CD8-positive, alpha-beta memory T cell (primary cell): ENCODE measurements at regions not wholly inside any gene's neighbourhood (a gene's known extent, or its start where the extent isn't known, plus 50 kb on each side); places are given as distances from the start of the nearest gene placed in this dataset.

ENCODE experiments used
- CTCF ChIA-PET: fragments of 350-600 bp; sonication (Branson Sonifier 250); formaldehyde crosslinking; loops from one replicate; lab custom pipeline; 2021; ENCODE audit warnings: antibody characterized with exemption; lab: Charles Lee
- POLR2A ChIA-PET: fragments of 350-600 bp; sonication (Branson Sonifier 250); formaldehyde crosslinking; loops from one replicate; lab custom pipeline; 2021; ENCODE audit warnings: antibody characterized with exemption; lab: Charles Lee
- DNase-seq, 5 donors: peaks; one replicate each; pipeline versions ENCODE4 v3.0.0 to v3.0.0-alpha.2; 2020 to 2022; ENCODE audit warnings: mixed read lengths in 1 of 5
- H3K27ac ChIP-seq: one replicate; pipeline ENCODE4 v1.7.0; 2013; ENCODE audit warnings: low read depth, mild to moderate bottlenecking, low read length, moderate library complexity
- H3K27me3 ChIP-seq: 2 replicates; pipeline ENCODE4 v1.7.0; 2013; ENCODE audit warnings: low read length, mild to moderate bottlenecking; ENCODE audit not compliant: insufficient read depth, poor library complexity, severe bottlenecking
- H3K36me3 ChIP-seq: 2 replicates; pipeline ENCODE4 v1.7.0; 2013; ENCODE audit warnings: mild to moderate bottlenecking, low read length, moderate library complexity; ENCODE audit not compliant: insufficient read depth
- H3K4me1 ChIP-seq: 2 replicates; pipeline ENCODE4 v1.7.0; 2013; ENCODE audit warnings: mild to moderate bottlenecking, low read length, moderate library complexity; ENCODE audit not compliant: insufficient read depth
- H3K4me3 ChIP-seq: 2 replicates; pipeline ENCODE4 v1.7.0; 2013; ENCODE audit warnings: mild to moderate bottlenecking, low read length
- H3K9me3 ChIP-seq: 2 replicates; pipeline ENCODE4 v1.7.0; 2013; ENCODE audit warnings: mild to moderate bottlenecking, low read length
- H3K27ac Mint-ChIP-seq, 8 donors: one replicate each; pipeline ENCODE4 v1.8.0; 2020 to 2021; ENCODE audit warnings: mixed read lengths in 8 of 8, mild to moderate bottlenecking in 6 of 8, inconsistent platforms in 3 of 8, moderate library complexity in 3 of 8
- H3K27me3 Mint-ChIP-seq, 2 donors: one replicate each; pipeline ENCODE4 v1.8.0; 2020 to 2021; ENCODE audit warnings: mixed read lengths in 2 of 2, mild to moderate bottlenecking in 1 of 2, moderate library complexity in 1 of 2
- H3K36me3 Mint-ChIP-seq, 3 donors: one replicate each; pipeline ENCODE4 v1.8.0; 2020 to 2021; ENCODE audit warnings: mixed read lengths in 3 of 3, inconsistent platforms in 1 of 3, mild to moderate bottlenecking in 1 of 3
- H3K4me1 Mint-ChIP-seq, 3 donors: one replicate each; pipeline ENCODE4 v1.8.0; 2020 to 2021; ENCODE audit warnings: mixed read lengths in 3 of 3, inconsistent platforms in 1 of 3, mild to moderate bottlenecking in 1 of 3
- H3K4me3 Mint-ChIP-seq, 7 donors: one replicate each; pipeline ENCODE4 v1.8.0; 2020 to 2021; ENCODE audit warnings: mixed read lengths in 7 of 7, mild to moderate bottlenecking in 6 of 7, moderate library complexity in 4 of 7, inconsistent platforms in 2 of 7
- H3K9me3 Mint-ChIP-seq, 5 donors: one replicate each; pipeline ENCODE4 v1.8.0; 2020 to 2022; ENCODE audit warnings: mixed read lengths in 5 of 5, mild to moderate bottlenecking in 3 of 5, moderate library complexity in 2 of 5, inconsistent platforms in 1 of 5

- H3K36me3 ChIP-seq: no peaks in the 10 kb centered on the region
- Mint-ChIP-seq H3K27me3 (peaks cover 0 to 6% of the 10 kb centered on the region in 2 donors), H3K4me1 (no peaks in the 10 kb centered on the region), H3K27ac (no peak overlapping the region), H3K36me3 (no peaks in the 10 kb centered on the region), H3K9me3 (peaks cover 0 to 16% (median 8%) of the 10 kb centered on the region in 5 donors), H3K4me3 (no peak overlapping the region)
- no peaks in the 10 kb centered on the region for H3K9me3 ChIP-seq
- H3K27ac ChIP-seq: no peak overlapping the region
- POLR2A ChIA-PET: no interaction called here
- no peaks in the 10 kb centered on the region for H3K27me3 ChIP-seq
- no peak overlapping the region for H3K4me3 ChIP-seq
- no peak for DNase-seq
- CTCF ChIA-PET: no interaction called here
- H3K4me1 ChIP-seq: no peaks in the 10 kb centered on the region
Observed at GRCh38 chr6:155993240-155993639, 537.6 kb upstream of the NOX3 start.

GRCh38 chr6:155985660-155986138, 530.1 kb upstream of the NOX3 start:
- ChIA-PET CTCF (no interaction called here), POLR2A (no interaction called here)
- Histone ChIP-seq H3K4me1 (no peaks in the 10 kb centered on the region), H3K4me3 (no peak overlapping the region), H3K9me3 (no peaks in the 10 kb centered on the region), H3K27me3 (no peaks in the 10 kb centered on the region), H3K36me3 (no peaks in the 10 kb centered on the region), H3K27ac (no peak overlapping the region)
- no peaks in the 10 kb centered on the region for H3K36me3 Mint-ChIP-seq
- H3K4me1 Mint-ChIP-seq: no peaks in the 10 kb centered on the region
- H3K27ac Mint-ChIP-seq: peak overlapping the region in 1 of 8 donors; percentile 17
- no peaks in the 10 kb centered on the region for H3K27me3 Mint-ChIP-seq
- no peak for DNase-seq
- peaks cover 0 to 4% (median 0%) of the 10 kb centered on the region in 5 donors for H3K9me3 Mint-ChIP-seq
- H3K4me3 Mint-ChIP-seq: no peak overlapping the region

DNA sequence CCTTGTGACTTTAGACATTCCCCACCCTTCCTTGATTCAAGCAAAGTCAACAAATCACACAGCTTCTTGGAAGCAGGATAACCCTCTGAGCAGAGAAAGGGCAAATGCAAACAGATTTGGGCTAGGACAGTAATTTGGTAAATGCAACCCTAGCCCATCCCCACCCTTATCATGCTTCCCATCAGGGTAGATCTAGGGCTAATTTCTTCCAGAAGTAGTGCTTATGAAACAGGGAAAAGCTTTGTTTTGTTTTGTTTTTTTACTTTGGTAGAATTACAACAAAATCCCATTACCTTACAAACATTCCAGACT, 525.1 kb upstream of the NOX3 start:
- ChIA-PET POLR2A (no interaction called here), CTCF (no interaction called here)
- H3K36me3 Mint-ChIP-seq: no peaks in the 10 kb centered on the region
- DNase-seq: no peak
- no peaks in the 10 kb centered on the region for H3K9me3 ChIP-seq
- H3K27ac Mint-ChIP-seq: no peak overlapping the region
- H3K27me3 ChIP-seq: no peaks in the 10 kb centered on the region
- H3K36me3 ChIP-seq: no peaks in the 10 kb centered on the region
- H3K4me1 Mint-ChIP-seq: no peaks in the 10 kb centered on the region
- H3K9me3 Mint-ChIP-seq: no peaks in the 10 kb centered on the region
- H3K4me3 ChIP-seq: no peak overlapping the region
- H3K4me3 Mint-ChIP-seq: no peak overlapping the region
- no peak overlapping the region for H3K27ac ChIP-seq
- peaks cover 0 to 2% of the 10 kb centered on the region in 2 donors for H3K27me3 Mint-ChIP-seq
- no peaks in the 10 kb centered on the region for H3K4me1 ChIP-seq

DNA sequence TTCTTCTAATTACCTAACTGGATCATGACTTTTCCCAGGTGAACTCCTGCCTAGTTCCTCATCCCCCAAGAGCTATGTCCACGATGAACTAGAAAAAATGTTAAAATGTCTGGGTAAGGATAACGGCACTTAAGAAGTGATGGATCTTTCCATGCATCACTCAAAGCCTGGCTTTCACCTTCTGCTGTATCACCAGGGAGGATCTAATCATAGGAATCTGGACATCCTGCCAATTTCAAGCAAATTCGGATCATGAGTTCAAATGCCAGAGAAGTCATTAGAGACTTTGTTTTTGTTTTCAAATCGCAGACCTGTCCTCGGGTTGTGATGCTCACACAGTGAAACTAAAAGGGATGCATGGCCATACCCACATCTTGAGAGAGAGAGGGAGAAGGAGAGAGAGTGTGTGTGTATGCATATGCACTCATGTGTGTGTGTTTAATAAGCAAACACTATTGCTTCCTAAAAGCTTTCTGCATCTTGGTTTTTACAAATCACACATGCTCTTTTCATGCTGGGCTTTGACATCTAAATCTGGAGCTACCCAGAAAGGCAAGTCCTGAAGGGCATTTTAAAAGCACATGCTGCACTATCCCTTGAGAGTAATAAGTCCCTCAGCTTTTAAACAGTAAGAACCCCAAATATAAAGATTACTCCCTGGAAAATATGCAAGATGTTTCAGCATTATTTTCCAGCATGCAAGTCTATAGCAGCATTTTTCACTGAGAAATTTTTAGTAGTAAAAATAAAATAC, 524.6 kb upstream of the NOX3 start:
- POLR2A ChIA-PET: no interaction called here
- Mint-ChIP-seq H3K27me3 (peaks cover 0 to 2% of the 10 kb centered on the region in 2 donors), H3K9me3 (peaks cover 0 to 2% (median 0%) of the 10 kb centered on the region in 5 donors), H3K27ac (no peak overlapping the region), H3K36me3 (no peaks in the 10 kb centered on the region), H3K4me1 (no peaks in the 10 kb centered on the region), H3K4me3 (no peak overlapping the region)
- Histone ChIP-seq H3K36me3 (no peaks in the 10 kb centered on the region), H3K4me1 (no peaks in the 10 kb centered on the region), H3K4me3 (no peak overlapping the region), H3K27ac (no peak overlapping the region), H3K27me3 (no peaks in the 10 kb centered on the region), H3K9me3 (no peaks in the 10 kb centered on the region)
- CTCF ChIA-PET: no interaction called here
- DNase-seq: no peak

DNA sequence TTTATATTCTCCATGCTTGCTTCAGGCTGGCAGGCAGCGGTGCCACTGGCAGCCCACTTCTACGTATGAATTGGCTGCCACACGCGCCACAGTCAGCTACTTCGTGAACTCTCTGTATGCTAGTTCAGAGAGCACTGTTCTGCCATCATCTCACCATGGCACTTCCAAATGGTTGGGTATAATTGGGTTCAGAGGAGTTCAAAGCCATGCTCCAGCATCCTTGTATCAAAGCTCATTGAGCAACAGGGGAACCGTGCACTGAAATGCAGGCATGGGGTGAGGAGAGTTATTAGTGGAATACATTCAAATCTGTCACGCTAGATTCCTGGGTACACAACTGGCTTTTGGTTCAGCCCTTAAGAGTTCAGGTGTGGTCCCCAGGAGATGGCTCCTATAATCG, 519.9 kb upstream of the NOX3 start:
- H3K36me3 ChIP-seq: no peaks in the 10 kb centered on the region
- H3K27me3 Mint-ChIP-seq: peaks cover 0 to 2% of the 10 kb centered on the region in 2 donors
- no peaks in the 10 kb centered on the region for H3K36me3 Mint-ChIP-seq
- ChIA-PET POLR2A (no interaction called here), CTCF (no interaction called here)
- H3K27ac Mint-ChIP-seq: no peak overlapping the region
- H3K4me3 Mint-ChIP-seq: no peak overlapping the region
- DNase-seq: no peak
- no peaks in the 10 kb centered on the region for H3K27me3 ChIP-seq
- no peaks in the 10 kb centered on the region for H3K9me3 ChIP-seq
- peaks cover 5 to 9% (median 9%) of the 10 kb centered on the region in 3 donors for H3K4me1 Mint-ChIP-seq
- no peaks in the 10 kb centered on the region for H3K4me1 ChIP-seq
- peaks cover 0 to 3% (median 2%) of the 10 kb centered on the region in 5 donors for H3K9me3 Mint-ChIP-seq
- H3K27ac ChIP-seq: no peak overlapping the region
- no peak overlapping the region for H3K4me3 ChIP-seq

DNA sequence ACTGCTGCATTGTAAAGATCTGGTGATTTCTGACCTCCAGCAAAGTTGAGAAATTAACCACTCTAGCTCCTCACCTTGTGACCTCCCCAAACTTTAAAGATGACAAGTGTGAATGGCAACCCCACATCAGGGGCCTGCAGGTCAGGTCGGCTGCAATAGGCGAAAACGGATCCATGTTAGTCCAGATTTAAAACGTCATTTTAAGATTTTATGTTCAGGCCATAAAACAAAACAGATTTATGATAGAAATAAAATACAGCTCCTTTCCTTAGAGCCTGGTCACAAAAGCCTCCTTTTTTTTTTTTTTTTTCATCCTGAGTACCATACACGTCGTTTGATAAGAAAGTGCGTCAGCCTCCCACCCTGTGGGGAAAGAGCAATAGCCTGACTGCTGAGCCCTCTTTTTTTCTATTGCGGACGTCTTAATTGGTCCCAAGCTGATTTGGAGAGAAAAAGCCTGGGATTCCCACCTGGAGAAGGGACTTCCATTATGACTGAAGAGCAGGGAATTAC, 519.2 kb upstream of the NOX3 start:
- Mint-ChIP-seq H3K36me3 (no peaks in the 10 kb centered on the region), H3K9me3 (peaks cover 0 to 3% (median 2%) of the 10 kb centered on the region in 5 donors), H3K27ac (no peak overlapping the region), H3K4me3 (peak overlapping the region in 2 of 7 donors; percentile 7 to 17), H3K4me1 (peaks cover 5 to 9% (median 9%) of the 10 kb centered on the region in 3 donors), H3K27me3 (peaks cover 0 to 2% of the 10 kb centered on the region in 2 donors)
- POLR2A ChIA-PET: no interaction called here
- CTCF ChIA-PET: no interaction called here
- Histone ChIP-seq H3K4me3 (no peak overlapping the region), H3K27me3 (no peaks in the 10 kb centered on the region), H3K4me1 (no peaks in the 10 kb centered on the region), H3K27ac (no peak overlapping the region), H3K9me3 (no peaks in the 10 kb centered on the region), H3K36me3 (no peaks in the 10 kb centered on the region)
- DNase-seq: no peak

- H3K27ac Mint-ChIP-seq: peak overlapping the region in 1 of 8 donors; percentile 4
Observed at GRCh38 chr6:155974359-155974758, 518.7 kb upstream of the NOX3 start.

DNA sequence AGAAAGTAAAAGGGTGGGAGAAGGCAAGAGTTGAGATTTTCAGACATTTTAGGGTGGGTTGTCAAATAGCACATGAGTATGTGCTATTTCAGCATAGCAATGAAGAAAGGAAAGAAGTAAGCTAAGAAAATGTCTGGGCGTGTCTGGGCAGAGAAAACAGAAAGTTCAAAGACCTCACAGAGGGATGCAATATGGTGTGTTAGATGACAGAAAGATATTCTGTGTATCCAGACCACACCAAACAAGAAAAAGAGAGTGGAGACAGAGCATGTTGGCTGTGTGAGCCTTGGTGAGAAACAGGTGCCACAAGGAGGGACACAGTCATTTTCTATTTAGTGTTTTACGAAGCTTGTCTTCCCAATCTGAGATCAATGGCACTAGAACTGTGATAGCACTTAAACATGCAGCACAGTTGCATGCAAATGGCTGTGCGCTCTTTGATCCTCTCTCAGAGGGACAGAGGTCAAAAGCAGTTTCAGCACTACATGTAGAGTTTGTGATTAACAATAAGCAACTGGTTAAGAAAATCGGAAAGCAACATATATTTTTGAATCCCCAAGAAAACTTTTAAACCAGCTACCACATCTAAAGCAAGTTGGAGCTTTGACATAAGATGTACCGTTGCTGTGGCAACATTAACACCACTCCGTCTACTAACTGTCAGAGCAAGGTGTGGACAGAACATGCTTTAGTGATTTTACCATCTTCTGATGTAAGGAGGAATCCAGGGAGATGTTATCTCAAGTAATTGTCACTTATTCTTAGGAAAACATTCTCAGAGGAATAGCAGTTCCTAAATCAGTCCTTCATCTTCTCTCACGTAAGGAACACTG, 515.5 kb upstream of the NOX3 start:
- Histone ChIP-seq H3K4me3 (no peak overlapping the region), H3K36me3 (no peaks in the 10 kb centered on the region), H3K9me3 (no peaks in the 10 kb centered on the region), H3K27me3 (no peaks in the 10 kb centered on the region), H3K4me1 (no peaks in the 10 kb centered on the region), H3K27ac (no peak overlapping the region)
- peaks cover 0 to 4% (median 2%) of the 10 kb centered on the region in 5 donors for H3K9me3 Mint-ChIP-seq
- ChIA-PET CTCF (no interaction called here), POLR2A (no interaction called here)
- H3K4me3 Mint-ChIP-seq: peak overlapping the region in 1 of 7 donors; percentile 1
- H3K27me3 Mint-ChIP-seq: peaks cover 0 to 3% of the 10 kb centered on the region in 2 donors
- DNase-seq: peak in 1 of 5 donors; percentile 7
- no peak overlapping the region for H3K27ac Mint-ChIP-seq
- no peaks in the 10 kb centered on the region for H3K36me3 Mint-ChIP-seq
- H3K4me1 Mint-ChIP-seq: peaks cover 5 to 9% (median 9%) of the 10 kb centered on the region in 3 donors

More at GRCh38 chr6:155974359-155974758, 518.7 kb upstream of the NOX3 start:
- Histone ChIP-seq H3K9me3 (no peaks in the 10 kb centered on the region), H3K27ac (no peak overlapping the region), H3K36me3 (no peaks in the 10 kb centered on the region), H3K27me3 (no peaks in the 10 kb centered on the region), H3K4me1 (no peaks in the 10 kb centered on the region), H3K4me3 (no peak overlapping the region)
- H3K36me3 Mint-ChIP-seq: no peaks in the 10 kb centered on the region
- H3K27me3 Mint-ChIP-seq: peaks cover 0 to 2% of the 10 kb centered on the region in 2 donors
- CTCF ChIA-PET: no interaction called here
- peak overlapping the region in 2 of 7 donors; percentile 7 to 17 for H3K4me3 Mint-ChIP-seq
- H3K4me1 Mint-ChIP-seq: peaks cover 5 to 9% (median 9%) of the 10 kb centered on the region in 3 donors
- no peak for DNase-seq
- POLR2A ChIA-PET: no interaction called here
- H3K9me3 Mint-ChIP-seq: peaks cover 0 to 3% (median 2%) of the 10 kb centered on the region in 5 donors
